HTR-8/SVneo (cell line): ENCODE measurements at regions not wholly inside any gene's neighbourhood (a gene's known extent, or its start where the extent isn't known, plus 50 kb on each side); places are given as distances from the start of the nearest gene placed in this dataset.

Experiments used
- DNase-seq: peaks from one replicate; pipeline ENCODE4 v3.0.0; 2011; ENCODE audit warnings: low spot score, mixed read lengths; ENCODE audit not compliant: insufficient read length
- FAIRE-seq: peaks from 2 replicates; lab custom pipeline; 2011; peaks lifted over from hg19 to GRCh38; lab: Jason Lieb, UNC

- FAIRE-seq = no peak
Measured at GRCh38 chr11:114988644-114989043, 310.3 kb downstream of the NXPE2 start.

GRCh38 chr11:114989536-114989935 is 311.2 kb downstream of the NXPE2 start:
- FAIRE-seq (no peak), DNase-seq (no peak)

More at GRCh38 chr11:114988644-114989043, 310.3 kb downstream of the NXPE2 start:
- DNase-seq = no peak

- DNase-seq (no peak), FAIRE-seq (no peak)
Measured at GRCh38 chr11:115005663-115006062, 327.3 kb downstream of the NXPE2 start.

GRCh38 chr11:115007851-115008250 is 329.5 kb downstream of the NXPE2 start:
- DNase-seq (no peak), FAIRE-seq (no peak)

GRCh38 chr11:115008799-115009198 is 330.5 kb downstream of the NXPE2 start:
- FAIRE-seq = no peak
- no peak for DNase-seq

- DNase-seq (no peak), FAIRE-seq (no peak)
Measured at GRCh38 chr11:115017529-115017928, 339.2 kb downstream of the NXPE2 start.

GRCh38 chr11:115030166-115030565 is 351.8 kb downstream of the NXPE2 start:
- no peak for FAIRE-seq
- no peak for DNase-seq

- FAIRE-seq (no peak), DNase-seq (no peak)
Measured at GRCh38 chr11:115036406-115037180, 358.3 kb downstream of the NXPE2 start.

GRCh38 chr11:115042002-115042401 is 363.7 kb downstream of the NXPE2 start:
- FAIRE-seq (no peak), DNase-seq (no peak)

- no peak for FAIRE-seq
- DNase-seq = no peak
Measured at GRCh38 chr11:115047631-115048030, 369.3 kb downstream of the NXPE2 start.

GRCh38 chr11:115049796-115050195 is 371.5 kb downstream of the NXPE2 start:
- DNase-seq = no peak
- no peak for FAIRE-seq

- no peak for DNase-seq
- FAIRE-seq = no peak
Measured at GRCh38 chr11:115050756-115051155, 372.4 kb downstream of the NXPE2 start.

GRCh38 chr11:115051938-115052590 is 373.7 kb downstream of the NXPE2 start:
- DNase-seq (no peak), FAIRE-seq (no peak)

GRCh38 chr11:115052601-115053000 is 374.3 kb downstream of the NXPE2 start:
- DNase-seq (no peak), FAIRE-seq (peak; percentile 55)

GRCh38 chr11:115054570-115055538 is 376.5 kb downstream of the NXPE2 start:
- FAIRE-seq = no peak
- DNase-seq = no peak

- no peak for FAIRE-seq
- no peak for DNase-seq
Measured at GRCh38 chr11:115056514-115056913, 378.2 kb downstream of the NXPE2 start.

- no peak for DNase-seq
- FAIRE-seq = no peak
Measured at GRCh38 chr11:115060840-115061239, 382.5 kb downstream of the NXPE2 start.

- no peak for DNase-seq
- FAIRE-seq = no peak
Measured at GRCh38 chr11:115065314-115065713, 387.0 kb downstream of the NXPE2 start.

- no peak for FAIRE-seq
- DNase-seq = no peak
Measured at GRCh38 chr11:115065830-115066664, 387.7 kb downstream of the NXPE2 start.

GRCh38 chr11:115067471-115067870 is 389.1 kb downstream of the NXPE2 start:
- DNase-seq (no peak), FAIRE-seq (no peak)
